Endothelial cell of umbilical vein (primary cell): ENCODE measurements at regions not wholly inside any gene's neighbourhood (a gene's known extent, or its start where the extent isn't known, plus 50 kb on each side); places are given as distances from the start of the nearest gene placed in this dataset.

Source experiments
- BruUV-seq: library from RNA; stranded (reverse); fragments of 400-500 nt; replicated peaks from 2 replicates; lab custom pipeline; 2021; lab: Mats Ljungman, UMichigan
- CTCF ChIA-PET: fragments of 300-600, 350-600 bp; sonication (Branson Sonifier 250); formaldehyde crosslinking; loops from one replicate; lab custom pipeline; 2021; ENCODE audit warnings: antibody characterized with exemption, inconsistent platforms; lab: Charles Lee
- POLR2A ChIA-PET: fragments of 300-600, 350-600 bp; sonication (Branson Sonifier 250); formaldehyde crosslinking; loops from one replicate; lab custom pipeline; 2021; ENCODE audit warnings: antibody characterized with exemption, inconsistent platforms; lab: Charles Lee
- DNase-seq: peaks from one replicate; pipeline ENCODE4 v3.0.0-alpha.2; 2011; ENCODE audit warnings: low read depth, low spot score
- FAIRE-seq: peaks from 2 replicates; lab custom pipeline; 2011; peaks lifted over from hg19 to GRCh38; lab: Jason Lieb, UNC
- H2AFZ ChIP-seq: 2 replicates; pipeline ENCODE4 v1.6.0; 2012; ENCODE audit warnings: low read depth, low read length, control low read depth, inconsistent platforms
- H3K27ac ChIP-seq: 2 replicates; pipeline ENCODE4 v1.5.1; 2011; ENCODE audit warnings: low read depth, mild to moderate bottlenecking, control low read depth, low read length, moderate library complexity; ENCODE audit not compliant: insufficient read depth
- H3K27me3 ChIP-seq, 2 experiments: 2 replicates each; pipeline versions ENCODE4 v1.6.0 to v1.6.1; 2011; ENCODE audit warnings: low read length in 2 of 2, mixed read lengths in 1 of 2; ENCODE audit not compliant: control insufficient read depth in 2 of 2, insufficient read depth in 2 of 2
- H3K36me3 ChIP-seq, 2 experiments: 2 replicates in 1 of 2; 3 replicates in 1 of 2; pipeline ENCODE4 v1.5.1; 2011; ENCODE audit warnings: low read length in 2 of 2, mild to moderate bottlenecking in 1 of 2, moderate library complexity in 1 of 2; ENCODE audit not compliant: control insufficient read depth in 2 of 2, insufficient read depth in 2 of 2; ENCODE audit errors: extremely low read depth in 1 of 2
- H3K4me1 ChIP-seq: 3 replicates; pipeline ENCODE4 v1.5.1; 2011; ENCODE audit warnings: mild to moderate bottlenecking, low read length; ENCODE audit not compliant: control insufficient read depth, insufficient read depth; ENCODE audit errors: extremely low read depth
- H3K4me2 ChIP-seq: 2 replicates; pipeline ENCODE4 v1.6.1; 2011; ENCODE audit warnings: low read length, control low read depth, mixed read lengths; ENCODE audit not compliant: insufficient read depth
- H3K4me3 ChIP-seq, 3 experiments: fragments of 200-600 bp in 1 of 3; sonication (generic), shearing (Covaris generic) in 1 of 3; replicated peaks in 1 of 3; 2 replicates each; pipeline ENCODE4 v1.5.1; 2011 to 2016; ENCODE audit warnings: control low read depth in 3 of 3, low read length in 3 of 3, mild to moderate bottlenecking in 2 of 3, inconsistent platforms in 1 of 3, low read depth in 1 of 3, moderate library complexity in 1 of 3; ENCODE audit not compliant: insufficient read depth in 1 of 3
- H3K79me2 ChIP-seq: 2 replicates; pipeline ENCODE4 v1.6.0; 2012; ENCODE audit warnings: low read length, inconsistent platforms; ENCODE audit not compliant: control insufficient read depth, insufficient read depth
- H3K9ac ChIP-seq: replicated peaks from 2 replicates; pipeline ENCODE3; 2011; ENCODE audit warnings: low read length, control low read depth; ENCODE audit not compliant: insufficient read depth; ENCODE audit errors: extremely low read depth
- H3K9me1 ChIP-seq: replicated peaks from 3 replicates; pipeline ENCODE4 v1.6.0; 2011; ENCODE audit warnings: mild to moderate bottlenecking, low read length; ENCODE audit not compliant: control insufficient read depth, insufficient read depth; ENCODE audit errors: extremely low read depth
- H3K9me3 ChIP-seq: replicated peaks from 2 replicates; pipeline ENCODE4 v1.5.1; 2012; ENCODE audit warnings: low read length, inconsistent platforms; ENCODE audit not compliant: control insufficient read depth, insufficient read depth
- H4K20me1 ChIP-seq: replicated peaks from 2 replicates; pipeline ENCODE3; 2011; ENCODE audit warnings: mild to moderate bottlenecking, low read length; ENCODE audit not compliant: control insufficient read depth, insufficient read depth; ENCODE audit errors: extremely low read depth
- CTCF ChIP-seq, 2 donors: IDR thresholded peaks; 1 replicate in 1 of 2; 2 replicates in 1 of 2; pipeline ENCODE4 v1.5.1; 2011; ENCODE audit warnings: low read length in 2 of 2, mild to moderate bottlenecking in 2 of 2, moderate library complexity in 2 of 2, control low read depth in 1 of 2, inconsistent platforms in 1 of 2, low read depth in 1 of 2; ENCODE audit not compliant: insufficient read depth in 1 of 2; ENCODE audit errors: extremely low read depth in 1 of 2
- EZH2 ChIP-seq: IDR thresholded peaks from 2 replicates; pipeline ENCODE4 v1.6.1; 2012; ENCODE audit warnings: borderline replicate concordance, low read depth, mild to moderate bottlenecking, moderate library complexity, low read length, inconsistent platforms; ENCODE audit not compliant: severe bottlenecking
- FOS ChIP-seq: IDR thresholded peaks from 2 replicates; pipeline ENCODE4 v1.6.1; 2011; ENCODE audit warnings: mild to moderate bottlenecking, low read length, moderate library complexity, borderline replicate concordance; ENCODE audit not compliant: insufficient read depth
- GATA2 ChIP-seq: IDR thresholded peaks from 2 replicates; pipeline ENCODE4 v1.7.0; 2011; ENCODE audit warnings: low read depth, mild to moderate bottlenecking, moderate library complexity, mixed read lengths, low read length; ENCODE audit not compliant: insufficient read length, insufficient read depth
- JUN ChIP-seq: IDR thresholded peaks from 2 replicates; pipeline ENCODE4 v1.6.1; 2011; ENCODE audit warnings: borderline replicate concordance, low read depth; ENCODE audit not compliant: insufficient read length, insufficient read depth
- MAX ChIP-seq: IDR thresholded peaks from 2 replicates; pipeline ENCODE4 v1.6.1; 2011; ENCODE audit not compliant: insufficient read depth, insufficient read length
- MYC ChIP-seq: IDR thresholded peaks from one replicate; pipeline ENCODE4 v1.6.1; 2011; ENCODE audit warnings: mild to moderate bottlenecking, low read depth, low read length
- POLR2A ChIP-seq: IDR thresholded peaks from 2 replicates; pipeline ENCODE4 v1.6.1; 2012; ENCODE audit warnings: low read depth, mild to moderate bottlenecking, control low read depth, low read length
- POLR2AphosphoS5 ChIP-seq: IDR thresholded peaks from 2 replicates; pipeline ENCODE4 v1.6.1; 2012; ENCODE audit warnings: low read depth, mild to moderate bottlenecking, control low read depth, low read length, moderate library complexity; ENCODE audit not compliant: insufficient read depth
- dilution Hi-C: fragments of 300-500 bp; cut with MboI; formaldehyde crosslinking; loops from one replicate; pipeline ENCODE4 v1.15.0; 2019; ENCODE audit warnings: low sequenced_read_pairs; ENCODE audit not compliant: extremely low pct_ligation_motif_present
- intact Hi-C: fragments of 100-400 bp; cut with micrococcal nuclease; formaldehyde crosslinking; loops from one replicate; pipeline ENCODE4 v1.10.0; 2022

- Histone ChIP-seq H3K79me2 (no peaks in the 10 kb centered on the region), H3K4me3 (no peak overlapping the region), H4K20me1 (no peaks in the 10 kb centered on the region), H3K27me3 (no peaks in the 10 kb centered on the region), H2AFZ (no peak overlapping the region), H3K4me2 (no peak overlapping the region), H3K9me1 (no peaks in the 10 kb centered on the region), H3K36me3 (no peaks in the 10 kb centered on the region), H3K9me3 (no peaks in the 10 kb centered on the region), H3K27ac (no peak overlapping the region), H3K4me1 (no peaks in the 10 kb centered on the region), H3K9ac (no peak overlapping the region)
- no peak for FAIRE-seq
- CTCF ChIA-PET: no interaction called here
- intact Hi-C loops: no loop called here
- DNase-seq: no peak
- POLR2A ChIA-PET: no interaction called here
- BruUV-seq: no TSS peak
- dilution Hi-C loops: no loop called here
- TF ChIP-seq MAX: no peak
- no peak for TF ChIP-seq JUN
- TF ChIP-seq EZH2: no peak
- TF ChIP-seq POLR2AphosphoS5: no peak
- no peak for TF ChIP-seq MYC
- no peak for TF ChIP-seq CTCF (IDR thresholded peaks at IDR 0.05; ENCODE audit: extremely low read depth in 1 of 2, insufficient read depth in 1 of 2, low read depth in 1 of 2, low read length in 2 of 2)
- no peak for TF ChIP-seq POLR2A
- no peak for TF ChIP-seq GATA2
- no peak for TF ChIP-seq FOS
These were observed 737.0 kb downstream of the RAB28 start for GRCh38 chr4:12747154-12747553.
